ENCODE measurements at regions not wholly inside any gene's neighbourhood (a gene's known extent, or its start where the extent isn't known, plus 50 kb on each side); places are given as distances from the start of the nearest gene placed in this dataset.
"Not testable (repeated sequence)": the region's sequence is repeated elsewhere in the genome, so short reads cannot be mapped to it uniquely, and the experiment has no call there.

DNA sequence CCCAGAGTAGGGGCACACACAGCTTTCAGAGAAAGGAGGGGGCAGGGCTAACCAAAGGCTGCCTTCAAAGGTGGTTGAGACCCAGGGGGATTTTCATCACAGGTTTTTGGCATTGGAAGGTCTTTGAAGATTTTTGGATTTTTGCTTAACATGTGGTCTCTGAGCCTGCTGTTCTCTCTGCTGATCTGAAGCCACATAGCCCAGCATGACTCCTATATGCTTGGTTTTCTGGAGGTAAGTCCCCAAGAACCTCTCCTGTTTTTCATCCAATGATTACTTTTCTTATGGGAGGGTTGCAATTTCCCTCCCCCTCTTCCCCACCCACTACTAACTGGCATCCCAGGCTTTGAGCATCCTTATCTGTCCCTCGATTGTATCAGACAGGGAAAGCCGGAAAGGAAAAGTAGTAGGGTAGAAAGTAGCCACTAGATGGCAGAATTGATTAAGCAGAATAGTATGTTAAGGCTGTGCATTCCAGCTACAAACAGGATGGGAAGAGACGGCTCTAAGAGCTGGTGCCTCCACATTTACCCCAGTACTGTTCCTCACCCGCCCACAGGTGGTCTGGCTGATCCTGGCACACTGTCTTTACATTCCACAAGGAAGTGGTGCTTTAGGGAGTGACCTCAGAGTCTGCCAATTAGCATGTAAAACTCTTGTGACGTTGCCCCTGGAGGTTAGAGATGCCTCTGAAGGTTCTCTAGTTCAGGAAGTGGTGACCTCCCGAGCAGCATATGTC, 218.9 kb upstream of the EDNRB start:
- peak; percentile 43 for DNase-seq

GRCh38 chr13:78136966-78137365, 218.3 kb upstream of the EDNRB start:
- no peak for DNase-seq

DNA sequence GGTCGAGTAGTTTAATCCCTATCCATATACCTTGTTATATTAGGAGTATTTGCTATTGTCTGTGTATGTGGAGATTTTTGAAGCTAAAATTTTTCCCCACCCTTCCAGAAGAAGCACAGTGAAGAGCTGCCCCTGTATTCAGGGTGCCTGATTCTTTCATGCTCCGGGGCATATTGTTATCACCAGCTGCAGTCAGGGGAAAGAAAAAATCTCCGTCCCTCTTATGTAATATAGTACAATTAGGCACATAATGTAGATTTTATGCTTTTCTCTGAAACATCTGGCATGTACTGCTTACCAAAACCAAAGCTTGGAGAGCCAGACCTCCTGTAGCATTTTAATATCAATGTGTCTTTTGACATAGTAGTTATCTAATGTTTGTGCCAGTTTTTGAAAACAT, 214.9 kb upstream of the EDNRB start:
- DNase-seq = no peak

DNA sequence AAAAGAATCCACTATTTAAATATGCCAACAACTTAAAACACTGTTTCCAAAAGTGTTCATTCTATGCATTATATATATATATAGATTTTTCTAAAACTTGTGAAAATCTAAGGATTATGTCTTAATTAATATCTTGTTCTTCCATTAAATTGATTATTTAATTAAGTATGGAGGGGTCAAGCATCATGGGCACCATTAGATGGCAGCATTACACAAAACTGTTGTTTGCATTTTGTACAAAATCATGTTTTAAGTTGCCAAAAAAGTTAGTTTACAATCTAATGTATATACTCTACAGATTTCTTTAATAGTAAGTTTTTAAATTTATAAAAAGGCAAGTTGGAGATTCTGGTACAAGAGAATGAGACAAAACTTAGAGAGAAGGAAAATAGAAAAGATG, 213.2 kb upstream of the EDNRB start:
- DNase-seq = no peak

GRCh38 chr13:78131346-78131745, 212.7 kb upstream of the EDNRB start:
- DNase-seq = no peak

GRCh38 chr13:78129823-78130222, 211.2 kb upstream of the EDNRB start:
- no peak for DNase-seq

- no peak for DNase-seq
These were observed 210.7 kb upstream of the EDNRB start for GRCh38 chr13:78129359-78129758.

DNA sequence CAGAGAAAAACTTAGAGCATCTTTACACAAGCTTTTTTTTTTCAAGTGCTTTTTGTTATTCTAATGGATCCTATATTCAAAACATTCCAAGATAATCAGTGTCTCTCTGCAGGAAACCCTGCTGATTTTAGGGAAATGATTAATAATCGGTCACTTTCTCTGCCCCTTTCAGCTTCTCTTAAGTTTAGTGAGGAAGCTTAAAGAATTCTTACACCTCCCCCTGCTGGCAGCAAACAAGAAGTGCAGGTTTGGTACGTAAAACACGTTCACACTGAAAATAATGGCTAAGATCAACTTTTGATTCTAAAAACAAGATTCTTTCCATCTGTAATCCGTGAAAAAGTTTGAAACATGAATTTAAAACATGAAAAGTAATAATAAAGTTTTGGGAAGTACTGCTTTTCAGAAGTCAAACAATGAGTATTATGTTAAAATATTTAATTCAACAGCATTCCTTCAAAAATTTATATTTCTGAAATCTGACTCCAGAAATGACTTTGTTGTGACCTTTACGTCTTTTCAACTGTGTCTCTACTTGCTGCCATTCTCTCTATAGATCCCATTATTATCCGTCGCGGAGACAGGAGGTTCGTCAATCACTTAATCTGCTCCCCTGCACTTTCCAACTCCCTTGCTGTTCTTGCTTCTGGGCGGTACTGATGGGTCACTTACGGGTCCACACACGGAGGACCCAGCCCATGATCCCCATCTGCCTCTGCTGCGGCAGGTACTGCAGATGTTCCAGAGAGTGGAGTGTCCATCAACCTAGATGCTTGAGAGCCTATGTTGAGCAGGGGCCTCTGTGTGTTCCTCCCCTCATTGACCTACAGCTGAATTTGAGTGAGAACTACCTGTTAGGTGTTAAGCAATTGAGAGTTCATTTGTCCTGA, 203.1 kb upstream of the EDNRB start:
- DNase-seq = peak; percentile 64

- DNase-seq = no peak
These were observed 202.4 kb upstream of the EDNRB start for GRCh38 chr13:78121001-78121400.

DNA sequence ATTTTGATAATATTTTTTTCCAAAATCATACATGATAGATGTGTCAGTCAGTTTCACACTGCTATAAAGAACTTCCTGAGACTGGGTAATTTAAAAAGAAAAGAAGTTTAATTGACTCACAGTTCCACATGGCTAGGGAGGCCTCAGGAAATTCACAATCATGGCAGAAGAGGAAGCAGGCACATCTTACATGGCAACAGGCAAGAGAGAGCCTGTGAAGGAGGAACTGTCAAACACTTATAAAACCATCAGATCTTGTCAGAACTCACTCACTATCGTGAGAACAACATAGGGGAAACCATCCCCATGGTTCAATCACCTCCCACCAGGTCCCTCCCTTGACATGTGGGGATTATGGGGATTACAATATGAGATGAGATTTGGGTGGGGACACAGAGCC, 201.5 kb upstream of the EDNRB start:
- not testable (repeated sequence) for DNase-seq

DNA sequence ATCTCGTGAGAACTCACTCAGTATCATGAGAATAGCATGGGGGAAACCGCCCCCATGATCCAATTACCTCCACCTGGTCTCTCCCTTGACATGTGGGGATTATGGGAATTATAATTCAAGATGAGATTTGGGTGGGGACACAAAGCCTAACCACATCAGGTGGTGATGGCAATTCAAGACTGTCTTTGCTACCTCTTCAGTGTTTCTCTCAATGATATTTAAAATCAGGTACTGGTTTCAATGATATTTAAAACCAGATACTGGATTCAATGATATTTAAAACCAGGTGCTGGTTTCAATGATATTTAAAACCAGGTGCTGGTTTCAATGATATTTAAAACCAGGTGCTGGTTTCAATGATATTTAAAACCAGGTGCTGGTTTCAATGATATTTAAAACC, 198.4 kb upstream of the EDNRB start:
- DNase-seq = not testable (repeated sequence)

DNA sequence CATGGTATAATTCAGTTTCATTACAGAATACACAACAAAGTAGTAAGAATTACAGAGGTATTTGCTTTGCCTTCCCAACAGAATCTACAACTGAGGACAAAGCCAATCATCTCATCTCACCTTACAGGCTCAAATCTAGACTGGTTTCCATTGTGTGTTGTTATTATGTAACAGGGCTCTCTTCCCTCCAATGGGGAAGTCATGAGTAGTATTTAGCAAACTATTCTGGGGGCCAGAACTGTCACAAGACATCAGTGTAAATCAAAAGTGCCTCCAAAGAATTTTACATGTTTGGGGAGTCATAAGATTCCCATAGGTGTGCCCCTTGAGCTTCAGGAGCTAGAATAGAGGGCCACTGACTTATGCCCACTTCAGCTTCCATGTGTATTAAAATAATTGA, 187.0 kb upstream of the EDNRB start:
- DNase-seq = no peak

DNA sequence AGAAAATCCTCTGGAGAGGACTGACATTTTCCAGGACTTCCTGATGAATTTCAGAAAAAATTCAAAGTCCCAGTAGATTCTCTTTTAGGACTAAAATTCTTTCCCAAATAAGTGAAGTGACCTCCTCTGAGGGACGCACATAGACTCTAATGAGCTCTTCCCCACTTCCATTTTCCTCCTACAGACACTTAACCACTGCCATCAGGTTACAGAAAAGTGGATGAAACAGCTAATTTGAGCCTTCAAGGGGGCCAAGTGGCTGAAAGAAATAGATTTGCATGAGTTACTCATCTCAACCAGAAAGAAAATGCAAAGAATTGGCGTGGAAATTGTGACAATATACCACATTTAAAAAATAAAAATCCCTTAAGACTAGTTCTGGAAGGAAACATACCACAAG, 185.3 kb upstream of the EDNRB start:
- DNase-seq = no peak

GRCh38 chr13:78102741-78103140, 184.1 kb upstream of the EDNRB start:
- no peak for DNase-seq

GRCh38 chr13:78102121-78102677, 183.6 kb upstream of the EDNRB start:
- peak; percentile 73 for DNase-seq

DNA sequence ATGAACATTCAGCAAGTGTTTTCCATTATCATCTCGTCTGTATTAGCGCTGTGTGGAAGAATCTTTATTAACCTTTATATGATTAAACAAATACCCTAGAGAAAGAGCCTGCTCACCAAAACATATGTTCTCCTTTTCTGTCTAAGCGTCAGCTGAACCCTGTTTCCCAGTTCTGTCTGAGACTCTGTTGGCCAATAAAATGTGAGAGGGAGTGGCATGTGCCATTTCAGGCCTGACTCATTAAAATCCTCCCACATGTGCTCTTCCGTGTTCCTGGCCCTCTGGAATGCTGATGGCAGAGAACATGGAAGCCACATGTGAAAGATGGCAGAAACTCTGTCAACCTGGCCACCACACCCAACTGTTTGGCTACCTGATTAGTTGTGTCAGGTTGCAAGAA, 181.9 kb upstream of the EDNRB start:
- no peak for DNase-seq

- DNase-seq = no peak
These were observed 179.6 kb upstream of the EDNRB start for GRCh38 chr13:78098249-78098648.

- no peak for DNase-seq
These were observed 177.6 kb upstream of the EDNRB start for GRCh38 chr13:78096221-78096620.

GRCh38 chr13:78087966-78088678, 169.5 kb upstream of the EDNRB start:
- DNase-seq = no peak

GRCh38 chr13:78085434-78086225, 167.0 kb upstream of the EDNRB start:
- DNase-seq = no peak

DNA sequence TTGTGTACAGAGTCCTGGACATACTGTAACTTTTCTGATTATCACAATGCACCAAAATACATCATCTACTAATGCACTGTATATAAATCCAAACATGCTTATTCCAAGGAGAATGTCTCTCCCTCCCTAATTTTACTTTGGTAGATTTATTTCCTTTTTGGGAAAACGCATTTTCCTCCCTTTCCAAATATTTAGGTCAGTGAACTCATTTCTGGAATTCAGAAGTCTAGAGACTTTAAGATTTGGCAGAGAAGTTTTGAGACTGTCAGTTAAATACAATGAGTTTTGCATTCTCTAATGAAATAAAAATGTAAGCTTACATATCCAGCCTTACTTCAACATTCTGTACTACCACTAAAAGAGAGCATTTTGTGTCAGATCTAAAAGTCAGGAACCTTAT, 165.8 kb upstream of the EDNRB start:
- no peak for DNase-seq

- no peak for DNase-seq
These were observed 159.5 kb upstream of the EDNRB start for GRCh38 chr13:78078168-78078567.

Measured in hindlimb muscle (tissue), 1 donor.